ENCODE measurements at regions not wholly inside any gene's neighbourhood (a gene's known extent, or its start where the extent isn't known, plus 50 kb on each side); places are given as distances from the start of the nearest gene placed in this dataset.

- TF ChIP-seq POLR2A (IDR thresholded peaks at IDR 0.05) (no peak), CTCF (IDR thresholded peaks at IDR 0.05) (no peak)
Measured at GRCh38 chr13:84358601-84359000, 476.3 kb upstream of the SLITRK1 start.
